Glomerular endothelial cell (primary cell): ENCODE measurements at regions not wholly inside any gene's neighbourhood (a gene's known extent, or its start where the extent isn't known, plus 50 kb on each side); places are given as distances from the start of the nearest gene placed in this dataset.

ENCODE experiments used
- DNase-seq: peaks from one replicate; pipeline ENCODE4 v3.0.0-alpha.2; 2011; ENCODE audit warnings: low read depth, low spot score; ENCODE audit errors: extremely low read depth

- no peak for DNase-seq
Measured at GRCh38 chr10:129020651-129021330, 446.2 kb upstream of the MGMT start.

- no peak for DNase-seq
Measured at GRCh38 chr10:129021594-129022304, 445.3 kb upstream of the MGMT start.

- DNase-seq = no peak
Measured at GRCh38 chr10:129023082-129023481, 444.0 kb upstream of the MGMT start.

DNA sequence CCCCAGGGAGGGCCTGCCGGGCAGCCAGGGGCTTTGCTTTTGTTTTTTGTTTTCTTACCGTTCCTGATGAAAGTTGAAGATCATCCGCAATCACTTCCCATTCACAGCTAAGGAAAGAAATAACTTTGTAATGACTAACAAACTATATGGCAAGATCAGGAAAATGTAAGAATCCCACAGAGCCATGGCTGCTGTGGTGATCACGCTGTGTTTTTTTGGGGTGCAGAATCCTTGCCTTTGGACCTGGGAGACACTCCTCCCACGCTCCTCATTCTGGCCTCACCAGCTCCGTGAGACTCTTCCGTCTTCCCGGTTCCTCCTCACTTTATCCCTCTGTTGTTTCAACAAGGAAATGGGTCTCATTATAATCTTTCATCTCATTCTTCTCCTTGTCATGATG, 443.0 kb upstream of the MGMT start:
- no peak for DNase-seq

- no peak for DNase-seq
Measured at GRCh38 chr10:129025787-129026186, 441.3 kb upstream of the MGMT start.

DNA sequence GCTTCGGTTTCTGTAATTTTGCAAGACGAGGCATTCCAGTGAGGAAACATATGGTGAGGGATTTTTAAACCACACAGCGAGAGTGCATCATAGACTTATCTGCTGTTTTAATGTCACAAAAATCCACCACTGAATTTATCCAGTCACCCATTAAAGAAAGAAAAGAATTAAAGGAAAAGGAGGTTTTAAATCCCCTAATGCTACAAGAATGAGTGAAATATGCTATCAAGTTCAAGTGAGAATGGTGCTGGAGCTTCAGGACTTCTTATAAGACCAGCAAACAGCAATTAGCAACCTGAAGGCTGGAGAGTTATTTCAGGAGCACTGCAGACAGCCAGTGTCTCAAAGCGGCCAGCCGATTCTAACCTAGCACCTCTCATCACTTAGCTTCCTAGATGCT, 439.1 kb upstream of the MGMT start:
- no peak for DNase-seq

DNA sequence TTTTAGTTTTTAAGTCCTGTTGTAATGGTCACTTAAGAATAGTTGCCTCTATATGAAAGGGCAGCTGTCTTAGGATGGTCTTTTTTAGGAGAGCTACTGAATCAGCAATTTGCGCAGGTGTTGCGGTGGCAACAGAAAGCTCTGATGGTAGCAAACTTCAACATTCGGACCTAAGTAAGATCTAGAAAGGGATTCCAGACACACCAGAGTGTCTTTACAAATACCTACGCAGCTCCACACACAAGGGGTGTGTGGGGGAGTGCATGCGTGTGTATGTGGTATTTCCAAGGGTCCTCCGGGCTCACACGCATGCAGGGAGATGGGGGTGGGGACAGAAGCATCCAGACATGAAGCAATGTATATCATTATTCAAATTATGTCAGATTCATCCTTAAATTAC, 438.6 kb upstream of the MGMT start:
- no peak for DNase-seq

DNA sequence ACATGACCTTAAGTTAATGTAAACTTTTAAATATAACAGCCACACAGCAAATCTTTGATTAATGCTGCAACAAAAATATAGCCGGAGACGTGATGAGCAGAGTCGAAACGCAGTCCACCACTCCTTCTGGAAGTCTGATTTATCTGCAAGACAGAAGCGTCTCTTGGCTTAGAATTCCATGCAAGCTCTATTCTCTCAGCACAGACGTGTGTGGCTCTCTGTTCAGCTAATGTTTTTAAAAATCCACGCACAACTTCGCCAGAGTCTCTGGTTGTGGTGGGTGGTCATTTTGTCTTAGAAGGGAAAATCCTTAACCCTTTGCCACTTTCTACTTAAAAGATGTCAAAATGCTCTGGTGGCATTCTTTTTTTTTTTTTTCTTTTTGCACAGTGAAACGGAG, 438.0 kb upstream of the MGMT start:
- no peak for DNase-seq

DNA sequence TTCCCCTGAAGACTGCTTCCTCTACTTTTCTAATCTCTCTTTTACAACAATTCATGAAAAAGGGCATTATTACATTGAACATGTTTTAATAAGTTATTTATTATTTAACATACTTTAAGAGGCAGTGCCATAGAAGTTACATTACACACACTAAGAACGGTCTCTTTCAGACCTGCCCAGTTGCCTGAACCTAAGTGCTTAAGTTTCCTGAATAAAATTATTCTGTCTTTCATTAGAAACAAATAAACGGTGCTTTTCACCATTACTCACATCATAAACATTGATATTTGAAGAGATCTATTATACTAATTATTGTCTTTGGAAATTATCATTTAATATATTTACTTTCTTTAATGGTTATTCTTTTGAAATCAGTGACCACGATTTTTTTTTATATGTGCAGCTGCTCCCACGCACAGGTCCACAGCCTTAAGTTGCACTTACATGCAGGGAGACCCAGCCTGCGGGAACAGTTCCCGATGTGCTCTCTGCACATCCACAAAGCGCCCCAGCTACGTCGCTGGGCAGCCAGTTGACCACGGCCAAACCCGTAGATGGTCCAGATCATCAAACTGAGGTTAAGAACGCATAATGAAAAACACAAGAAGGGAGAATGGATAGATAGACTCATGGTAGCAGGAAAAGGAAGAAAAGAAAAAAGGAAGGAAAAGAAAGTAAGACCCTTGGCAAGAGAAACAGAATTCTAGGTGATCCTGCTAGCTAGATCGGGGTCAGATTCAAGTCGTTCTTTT, 437.0 kb upstream of the MGMT start:
- DNase-seq = no peak

DNA sequence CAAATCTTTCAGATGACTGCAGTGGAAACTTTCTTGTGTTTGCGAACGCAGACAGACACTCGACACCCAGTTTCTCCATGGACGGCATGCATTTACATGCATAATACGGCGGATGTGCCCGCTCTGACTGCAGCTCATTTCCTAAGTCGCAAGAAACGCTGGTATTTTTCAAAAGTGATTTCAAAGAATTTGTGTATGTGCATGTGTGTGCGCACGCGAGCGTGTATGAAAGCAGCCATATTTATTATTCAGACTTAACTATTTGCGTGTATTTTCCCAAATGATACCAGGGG, 436.5 kb upstream of the MGMT start:
- DNase-seq = no peak

GRCh38 chr10:129030996-129031843, 435.8 kb upstream of the MGMT start:
- no peak for DNase-seq

DNA sequence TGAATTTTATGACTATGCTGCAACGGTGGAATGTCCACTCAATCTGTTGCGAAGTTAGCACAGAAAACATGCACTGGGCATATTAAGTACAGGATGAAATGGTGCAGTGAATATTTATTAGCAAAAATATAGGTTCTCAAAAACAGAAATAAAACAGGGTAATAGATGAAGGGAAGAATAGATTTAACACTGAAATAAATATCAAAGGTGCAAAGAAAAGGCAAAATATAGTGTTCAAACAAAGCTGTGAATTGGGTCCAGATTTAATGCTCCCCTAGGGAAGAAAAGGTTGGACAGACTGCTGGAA, 435.2 kb upstream of the MGMT start:
- no peak for DNase-seq

GRCh38 chr10:129032372-129033313, 434.4 kb upstream of the MGMT start:
- DNase-seq = no peak

- DNase-seq = no peak
Measured at GRCh38 chr10:129033340-129033739, 433.7 kb upstream of the MGMT start.

DNA sequence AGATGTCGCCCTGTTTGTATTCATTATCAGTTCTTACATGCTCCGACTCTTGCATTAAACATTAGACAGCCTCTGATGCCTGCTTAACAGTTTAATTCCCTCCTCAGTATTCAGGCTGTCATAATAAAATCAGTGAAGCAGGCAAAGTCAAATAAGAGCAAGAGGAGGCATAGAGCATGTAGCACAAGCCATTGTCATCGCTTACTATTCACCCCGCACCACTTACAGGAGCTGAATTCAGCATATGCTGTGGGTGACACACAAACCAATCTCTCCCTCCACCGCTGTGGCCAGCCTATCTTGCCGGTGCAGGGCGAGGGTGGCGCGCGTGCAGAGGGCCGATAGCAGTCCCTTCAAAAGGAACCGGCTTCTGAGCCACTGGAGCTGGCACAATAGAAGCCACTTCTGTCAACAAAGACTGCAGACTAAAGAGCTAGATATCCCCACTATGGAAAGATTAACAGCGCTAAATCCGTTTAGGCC, 433.2 kb upstream of the MGMT start:
- DNase-seq = no peak

- no peak for DNase-seq
Measured at GRCh38 chr10:129035052-129035827, 431.8 kb upstream of the MGMT start.

- no peak for DNase-seq
Measured at GRCh38 chr10:129038522-129038921, 428.5 kb upstream of the MGMT start.

- DNase-seq = no peak
Measured at GRCh38 chr10:129039406-129040370, 427.4 kb upstream of the MGMT start.
